ENCODE measurements at regions not wholly inside any gene's neighbourhood (a gene's known extent, or its start where the extent isn't known, plus 50 kb on each side); places are given as distances from the start of the nearest gene placed in this dataset.

DNA sequence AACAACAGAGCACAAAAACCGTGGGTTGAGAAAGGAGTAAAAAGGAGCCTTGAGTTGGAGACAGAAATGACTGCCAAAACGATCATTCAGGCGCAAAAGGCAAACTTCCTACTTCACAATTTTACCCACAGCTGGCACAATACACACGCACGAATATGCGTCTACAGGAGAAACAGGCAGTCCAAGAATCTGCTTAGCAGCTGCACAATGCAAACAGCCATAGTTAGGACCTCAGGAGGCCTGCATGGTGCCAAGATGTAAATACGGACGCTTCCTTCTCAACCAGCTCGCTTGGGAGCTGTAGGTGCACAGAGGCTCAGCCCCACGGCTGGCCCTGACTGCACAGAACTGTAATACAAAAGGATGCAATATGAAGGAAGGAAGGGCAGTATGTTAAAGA is 250.1 kb upstream of the CAND1 start:
- WGBS, 2 donors, result 71 to 72% methylated on average over 10 of the region's 10 CpGs

DNA sequence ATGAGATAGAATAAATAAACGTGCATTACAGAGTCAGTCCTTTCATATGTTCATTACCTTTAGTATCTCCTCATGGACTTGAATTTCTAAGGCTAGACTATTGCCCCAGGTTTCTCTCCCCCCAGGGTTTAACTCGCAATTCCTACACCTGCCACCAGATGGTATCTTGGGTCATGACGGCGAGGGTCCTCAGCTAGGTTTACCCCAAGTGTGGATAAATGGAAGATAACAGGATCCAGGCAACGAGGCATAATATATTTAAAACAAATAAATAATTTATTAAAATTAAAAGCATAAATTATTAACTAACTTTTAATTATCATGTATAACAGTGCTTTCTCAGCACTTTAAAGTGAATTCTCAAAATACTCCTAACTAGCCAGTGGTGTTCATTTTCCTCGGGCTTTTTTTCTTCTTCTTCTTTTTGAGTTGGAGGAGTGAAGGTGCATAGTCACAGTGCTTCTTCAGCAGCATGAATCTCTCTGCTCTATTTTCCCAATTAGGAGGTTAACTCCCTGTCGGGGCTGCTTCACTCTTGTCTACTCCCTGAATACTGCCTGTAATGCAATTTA is 243.5 kb upstream of the CAND1 start:
- TF ChIP-seq, protein P1, sequence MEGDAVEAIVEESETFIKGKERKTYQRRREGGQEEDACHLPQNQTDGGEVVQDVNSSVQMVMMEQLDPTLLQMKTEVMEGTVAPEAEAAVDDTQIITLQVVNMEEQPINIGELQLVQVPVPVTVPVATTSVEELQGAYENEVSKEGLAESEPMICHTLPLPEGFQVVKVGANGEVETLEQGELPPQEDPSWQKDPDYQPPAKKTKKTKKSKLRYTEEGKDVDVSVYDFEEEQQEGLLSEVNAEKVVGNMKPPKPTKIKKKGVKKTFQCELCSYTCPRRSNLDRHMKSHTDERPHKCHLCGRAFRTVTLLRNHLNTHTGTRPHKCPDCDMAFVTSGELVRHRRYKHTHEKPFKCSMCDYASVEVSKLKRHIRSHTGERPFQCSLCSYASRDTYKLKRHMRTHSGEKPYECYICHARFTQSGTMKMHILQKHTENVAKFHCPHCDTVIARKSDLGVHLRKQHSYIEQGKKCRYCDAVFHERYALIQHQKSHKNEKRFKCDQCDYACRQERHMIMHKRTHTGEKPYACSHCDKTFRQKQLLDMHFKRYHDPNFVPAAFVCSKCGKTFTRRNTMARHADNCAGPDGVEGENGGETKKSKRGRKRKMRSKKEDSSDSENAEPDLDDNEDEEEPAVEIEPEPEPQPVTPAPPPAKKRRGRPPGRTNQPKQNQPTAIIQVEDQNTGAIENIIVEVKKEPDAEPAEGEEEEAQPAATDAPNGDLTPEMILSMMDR (IDR thresholded peaks at IDR 0.05), result peak; percentile 36 to 76 (median 41)
- no peak for TF ChIP-seq POLR2A (IDR thresholded peaks at IDR 0.05)
- DNase-seq, result peak; percentile 39
- whole genome bisulfite sequencing, 2 donors, result 45 to 54% methylated on average over 7 of the region's 7 CpGs
- Histone ChIP-seq H3K4me3 (no peak overlapping the region), H3K27ac (no peak overlapping the region), H3K36me3 (ENCODE audit: low read depth, missing control alignments) (no peaks in the 10 kb centered on the region), H3K27me3 (no peaks in the 10 kb centered on the region), H3K9me3 (no peaks in the 10 kb centered on the region), H3K4me1 (no peaks in the 10 kb centered on the region)
- intact Hi-C loops (cut with DNase I; ENCODE audit: low total_unique reads), result no loop called here

More for the DNA sequence above, 250.1 kb upstream of the CAND1 start:
- DNase-seq, result no peak
- no peak for TF ChIP-seq POLR2A (IDR thresholded peaks at IDR 0.05)
- TF ChIP-seq, protein P1 (IDR thresholded peaks at IDR 0.05), result no peak
- Histone ChIP-seq H3K36me3 (ENCODE audit: low read depth, missing control alignments) (no peaks in the 10 kb centered on the region), H3K4me1 (no peaks in the 10 kb centered on the region), H3K9me3 (no peaks in the 10 kb centered on the region), H3K27ac (no peak overlapping the region), H3K27me3 (no peaks in the 10 kb centered on the region), H3K4me3 (no peak overlapping the region)
- intact Hi-C loops (cut with DNase I; ENCODE audit: low total_unique reads), result no loop called here

DNA sequence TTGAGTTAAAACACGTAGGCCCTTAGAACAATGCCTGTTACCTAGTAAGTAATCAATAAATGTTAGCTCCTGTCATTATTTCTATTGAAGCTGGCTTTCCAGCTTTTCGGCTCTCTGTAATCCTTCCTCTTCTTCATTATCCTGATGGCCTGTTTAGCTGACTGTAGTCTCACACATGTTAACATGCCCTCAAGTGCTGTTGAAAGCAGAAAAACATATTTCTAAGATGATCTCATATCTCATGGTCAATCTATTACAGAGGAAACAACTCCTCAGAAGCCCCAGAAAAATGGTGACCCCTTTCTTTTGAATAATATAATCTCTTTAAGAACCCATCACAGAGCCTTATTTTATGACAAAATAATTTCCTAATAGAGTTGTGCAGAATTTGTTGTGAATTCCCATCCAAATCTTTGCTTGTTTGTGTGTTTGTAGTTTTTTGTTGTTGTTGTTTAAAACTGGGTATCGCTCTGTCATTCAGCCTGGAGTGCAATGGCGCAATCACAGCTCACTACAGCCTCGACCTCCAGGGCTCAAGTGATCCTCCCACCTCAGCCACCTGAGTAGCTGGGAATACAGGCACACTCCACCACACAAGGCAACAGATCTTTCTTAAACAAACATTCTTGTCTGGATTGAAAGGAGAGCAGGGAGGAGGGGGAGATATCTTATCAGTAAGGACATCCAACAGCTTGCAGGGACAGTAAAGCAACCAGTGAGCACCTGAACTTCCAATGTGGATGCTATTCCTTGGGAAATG is 242.5 kb upstream of the CAND1 start:
- intact Hi-C loops (cut with DNase I; ENCODE audit: low total_unique reads), result no loop called here
- Histone ChIP-seq H3K36me3 (ENCODE audit: low read depth, missing control alignments) (no peaks in the 10 kb centered on the region), H3K27me3 (no peaks in the 10 kb centered on the region), H3K4me1 (no peaks in the 10 kb centered on the region), H3K4me3 (no peak overlapping the region), H3K27ac (no peak overlapping the region), H3K9me3 (no peaks in the 10 kb centered on the region)
- WGBS, 2 donors, result 87 to 88% methylated on average over 5 of the region's 5 CpGs
- TF ChIP-seq POLR2A (IDR thresholded peaks at IDR 0.05), result no peak
- TF ChIP-seq, protein P1 (IDR thresholded peaks at IDR 0.05), result no peak
- DNase-seq, result no peak

DNA sequence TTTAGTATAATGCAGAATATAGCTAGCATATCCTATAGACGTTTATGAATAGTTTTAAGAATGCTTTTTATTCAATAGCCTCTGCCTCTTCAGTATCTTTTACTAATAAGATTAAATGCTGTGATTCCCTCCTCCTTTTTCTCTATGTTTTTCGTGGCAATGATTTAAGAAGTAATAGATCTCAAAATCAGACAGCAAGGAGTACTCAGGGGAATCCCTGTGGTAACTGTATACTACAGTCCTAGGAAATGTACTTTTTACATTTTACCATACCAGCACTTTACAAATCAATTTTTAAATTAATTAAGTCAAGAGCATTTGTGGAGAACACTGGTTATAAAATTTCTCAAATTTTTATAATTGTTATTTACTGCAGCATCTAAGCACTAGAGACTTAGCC is 240.6 kb upstream of the CAND1 start:
- Histone ChIP-seq H3K27me3 (no peaks in the 10 kb centered on the region), H3K36me3 (ENCODE audit: low read depth, missing control alignments) (no peaks in the 10 kb centered on the region), H3K27ac (no peak overlapping the region), H3K4me1 (no peaks in the 10 kb centered on the region), H3K9me3 (no peaks in the 10 kb centered on the region), H3K4me3 (no peak overlapping the region)
- intact Hi-C loops (cut with DNase I; ENCODE audit: low total_unique reads), result no loop called here
- no peak for TF ChIP-seq POLR2A (IDR thresholded peaks at IDR 0.05)
- TF ChIP-seq, protein P1 (IDR thresholded peaks at IDR 0.05), result no peak
- no peak for DNase-seq
- WGBS, 2 donors, result 81 to 87% methylated on average over 2 of the region's 2 CpGs

Data from testis (tissue), 2 donors.